Activated T-helper 1 cell treated with anti-CD3 and anti-CD28 coated beads, Interleukin-12 subunit alpha, Interleukin-12 subunit beta, Interleukin-2, Interleukin-4 antibody, amounts not matched to agents 30 ng/mL and 10 ng/mL and 1 ng/mL, durations not matched to agents 14 hours and 24 hours and 36 hours (primary cell): ENCODE measurements at regions not wholly inside any gene's neighbourhood (a gene's known extent, or its start where the extent isn't known, plus 50 kb on each side); places are given as distances from the start of the nearest gene placed in this dataset.

Experiments used
- DNase-seq: peaks from one replicate; pipeline ENCODE4 v3.0.0; 2021; ENCODE audit warnings: low spot score
- H3K27ac Mint-ChIP-seq: one replicate; pipeline ENCODE4 v1.8.0; 2021; ENCODE audit warnings: mild to moderate bottlenecking, mixed read lengths
- H3K27me3 Mint-ChIP-seq: one replicate; pipeline ENCODE4 v1.8.0; 2022; ENCODE audit warnings: mild to moderate bottlenecking, moderate library complexity, mixed read lengths; ENCODE audit not compliant: insufficient read depth
- H3K36me3 Mint-ChIP-seq: one replicate; pipeline ENCODE4 v1.8.0; 2021; ENCODE audit warnings: low read depth, mixed read lengths
- H3K4me1 Mint-ChIP-seq: one replicate; pipeline ENCODE4 v1.8.0; 2021; ENCODE audit warnings: low read depth, mixed read lengths
- H3K4me3 Mint-ChIP-seq: one replicate; pipeline ENCODE4 v1.8.0; 2021; ENCODE audit warnings: mild to moderate bottlenecking, moderate library complexity, mixed read lengths
- H3K9me3 Mint-ChIP-seq: one replicate; pipeline ENCODE4 v1.8.0; 2021; ENCODE audit warnings: mixed read lengths
- intact Hi-C: fragments of 100-400 bp; cut with micrococcal nuclease; formaldehyde crosslinking; loops from one replicate; pipeline ENCODE4 v1.15.1; 2024

DNA sequence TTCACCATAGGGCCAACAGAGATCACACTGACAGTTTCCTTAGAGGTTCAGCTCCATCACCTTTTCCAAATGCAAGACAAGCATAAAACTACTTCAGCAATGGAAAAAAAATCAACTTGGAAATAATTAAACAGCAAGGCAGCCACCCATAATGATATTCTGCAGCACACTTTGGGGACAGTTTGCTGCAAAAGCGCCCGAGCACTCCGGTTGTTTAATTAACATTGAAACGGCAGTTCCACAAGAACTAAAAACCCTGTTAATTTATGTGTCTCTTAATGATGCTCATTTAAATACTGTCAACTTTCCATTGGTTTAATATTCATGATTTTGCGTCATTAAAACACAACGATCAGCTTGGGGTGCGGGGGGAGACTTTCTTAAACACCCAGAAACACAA, 153.2 kb downstream of the ELAVL4 start:
- no peak for DNase-seq
- intact Hi-C loops: no loop called here
- no peak overlapping the region for H3K4me3 Mint-ChIP-seq
- H3K27ac Mint-ChIP-seq: no peak overlapping the region
- no peaks in the 10 kb centered on the region for H3K4me1 Mint-ChIP-seq
- no peaks in the 10 kb centered on the region for H3K36me3 Mint-ChIP-seq
- H3K27me3 Mint-ChIP-seq: no peaks in the 10 kb centered on the region
- H3K9me3 Mint-ChIP-seq: no peaks in the 10 kb centered on the region

DNA sequence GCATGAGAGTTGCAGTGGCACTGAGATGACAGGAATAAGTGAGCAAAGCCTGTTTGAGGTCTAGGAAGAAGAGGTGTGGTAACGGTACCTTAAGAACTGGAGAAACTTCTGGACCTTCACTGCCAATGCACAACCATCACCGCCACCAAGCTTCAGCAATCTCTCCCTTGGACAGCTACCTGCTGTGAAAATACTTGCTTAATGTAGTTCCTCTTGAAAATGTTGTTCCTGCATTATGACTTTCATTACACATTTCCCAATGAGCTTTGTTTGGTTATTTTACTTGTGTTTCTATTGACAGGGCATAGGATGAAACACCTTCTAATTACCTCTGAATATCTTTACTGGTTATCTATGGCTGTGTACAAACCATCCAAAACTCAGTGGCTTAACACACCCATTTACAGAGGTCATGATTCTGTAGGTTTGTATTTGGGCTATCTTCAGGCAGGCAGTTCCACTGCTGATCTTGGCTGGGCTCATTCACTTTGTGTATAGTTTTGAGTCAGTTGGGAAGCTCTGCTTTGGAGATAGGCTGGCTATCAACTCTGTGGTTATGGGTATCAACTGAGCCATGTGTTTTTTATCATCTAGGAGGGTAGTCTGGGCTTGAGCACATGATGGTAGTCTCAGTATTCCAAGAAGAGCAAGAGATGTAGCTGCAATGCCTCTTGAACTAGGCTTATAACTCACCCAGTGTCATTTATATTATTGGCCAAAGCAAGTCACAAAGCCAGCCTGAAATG, 149.4 kb downstream of the ELAVL4 start:
- no peaks in the 10 kb centered on the region for H3K27me3 Mint-ChIP-seq
- no peak overlapping the region for H3K27ac Mint-ChIP-seq
- H3K4me1 Mint-ChIP-seq: no peaks in the 10 kb centered on the region
- H3K9me3 Mint-ChIP-seq: no peaks in the 10 kb centered on the region
- intact Hi-C loops: no loop called here
- H3K36me3 Mint-ChIP-seq: no peaks in the 10 kb centered on the region
- H3K4me3 Mint-ChIP-seq: no peak overlapping the region
- no peak for DNase-seq

GRCh38 chr1:50257029-50257428, 148.3 kb downstream of the ELAVL4 start:
- no peaks in the 10 kb centered on the region for H3K9me3 Mint-ChIP-seq
- H3K36me3 Mint-ChIP-seq: no peaks in the 10 kb centered on the region
- intact Hi-C loops: no loop called here
- H3K4me1 Mint-ChIP-seq: no peaks in the 10 kb centered on the region
- no peak overlapping the region for H3K4me3 Mint-ChIP-seq
- H3K27me3 Mint-ChIP-seq: peaks cover 2% of the 10 kb centered on the region
- DNase-seq: no peak
- H3K27ac Mint-ChIP-seq: no peak overlapping the region
